Upper lobe of left lung (tissue), 6 donors: ENCODE measurements at regions not wholly inside any gene's neighbourhood (a gene's known extent, or its start where the extent isn't known, plus 50 kb on each side); places are given as distances from the start of the nearest gene placed in this dataset.

ENCODE experiments used
- ATAC-seq, 2 donors: fragments of 200-7000 bp; cut with Tn5 transposase; one replicate each; pipeline ENCODE4 v1.9.1; 2022; ENCODE audit warnings: mild to moderate bottlenecking in 2 of 2, moderate library complexity in 2 of 2; ENCODE audit not compliant: low FRiP score in 2 of 2
- DNase-seq, 2 donors: peaks; one replicate each; pipeline ENCODE4 v3.0.0-alpha.2; 2019 to 2020
- H3K27ac ChIP-seq, 4 donors: fragments of 200-600 bp; sonication (generic); one replicate each; pipeline ENCODE4 v1.5.1; 2016 to 2019
- H3K27me3 ChIP-seq, 4 donors: fragments of 200-600 bp; sonication (generic); one replicate each; pipeline ENCODE4 v1.5.1; 2017 to 2019
- H3K36me3 ChIP-seq, 4 donors: fragments of 200-600 bp; sonication (generic); one replicate each; pipeline ENCODE4 v1.5.1; 2016 to 2019
- H3K4me1 ChIP-seq, 4 donors: fragments of 200-600 bp; sonication (generic); one replicate each; pipeline ENCODE4 v1.5.1; 2018 to 2019
- H3K4me3 ChIP-seq, 4 donors: fragments of 200-600 bp; sonication (generic); one replicate each; pipeline ENCODE4 v1.5.1; 2017 to 2019; ENCODE audit warnings: mild to moderate bottlenecking in 2 of 4, moderate library complexity in 1 of 4
- H3K9me3 ChIP-seq, 4 donors: fragments of 200-600 bp; sonication (generic); one replicate each; pipeline ENCODE4 v1.5.1; 2018 to 2019
- CTCF ChIP-seq, 6 experiments: fragments of 450-650 bp in 4 of 6; fragments of 200-600 bp in 2 of 6; sonication (generic) in 2 of 6; IDR thresholded peaks; one replicate each; pipeline ENCODE4 v1.5.1; 2016 to 2019; ENCODE audit warnings: antibody characterized with exemption in 6 of 6
- EP300 ChIP-seq, 4 donors: sonication (generic); formaldehyde crosslinking; IDR thresholded peaks; one replicate each; pipeline ENCODE4 v1.5.1; 2017; ENCODE audit warnings: antibody characterized with exemption in 4 of 4, control low read depth in 2 of 4
- POLR2A ChIP-seq, 4 donors: fragments of 450-650 bp; IDR thresholded peaks; one replicate each; pipeline ENCODE4 v1.5.1; 2016 to 2017; ENCODE audit warnings: antibody characterized with exemption in 4 of 4, mild to moderate bottlenecking in 2 of 4
- POLR2AphosphoS5 ChIP-seq, 2 donors: sonication (generic); formaldehyde crosslinking; IDR thresholded peaks; one replicate each; pipeline ENCODE4 v1.5.1; 2017; ENCODE audit warnings: antibody characterized with exemption in 2 of 2
- WGBS, 2 donors: methylation state at CpG; one replicate each; pipeline ENCODE4 v1.1.5; 2017 to 2018; 5-methylcytosine and 5-hydroxymethylcytosine counted together
- donor health status: DM: no; HTN: no; CAD: no; lungs with moderate emphysema.
- donor health status: DM: no; HTN: yes; CAD: no; lungs with severe emphysema.

DNA sequence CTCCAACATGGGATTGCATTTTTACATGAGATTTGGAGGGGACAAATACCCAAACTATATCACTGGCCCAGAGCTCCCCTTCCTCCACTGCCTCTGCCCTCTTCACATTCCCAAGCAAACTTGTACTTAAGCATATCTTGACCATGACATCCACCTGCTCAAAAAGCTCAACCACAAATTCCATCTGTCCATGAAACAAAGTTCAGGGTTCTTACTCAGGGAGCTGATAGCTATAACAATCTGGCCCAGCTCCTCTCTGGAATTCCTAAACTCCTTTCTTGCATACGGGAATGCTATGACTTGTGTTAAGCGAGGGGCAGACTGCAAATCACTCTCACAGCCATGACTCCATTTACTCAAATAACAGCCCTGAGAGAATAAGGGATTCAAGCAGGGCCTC, 152.1 kb downstream of the GALC start:
- ATAC-seq: no peak
- Histone ChIP-seq H3K9me3 (no peaks in the 10 kb centered on the region), H3K4me3 (no peak overlapping the region), H3K27me3 (no peaks in the 10 kb centered on the region), H3K36me3 (no peaks in the 10 kb centered on the region), H3K27ac (no peak overlapping the region), H3K4me1 (no peaks in the 10 kb centered on the region)
- 88 to 97% methylated on average over 2 of the region's 2 CpGs for WGBS, 2 donors
- TF ChIP-seq CTCF (IDR thresholded peaks at IDR 0.05) (no peak), POLR2AphosphoS5 (IDR thresholded peaks at IDR 0.05) (no peak), EP300 (IDR thresholded peaks at IDR 0.05) (no peak), POLR2A (IDR thresholded peaks at IDR 0.05) (no peak)
- no peak for DNase-seq

- H3K4me1 ChIP-seq: no peaks in the 10 kb centered on the region
- H3K4me3 ChIP-seq: no peak overlapping the region
- DNase-seq (no peak), ATAC-seq (no peak)
- H3K27me3 ChIP-seq: no peaks in the 10 kb centered on the region
- no peaks in the 10 kb centered on the region for H3K36me3 ChIP-seq
- WGBS, 2 donors: 84 to 90% methylated on average over 2 of the region's 2 CpGs
- TF ChIP-seq POLR2AphosphoS5 (IDR thresholded peaks at IDR 0.05) (no peak), EP300 (IDR thresholded peaks at IDR 0.05) (no peak), CTCF (IDR thresholded peaks at IDR 0.05) (no peak), POLR2A (IDR thresholded peaks at IDR 0.05) (no peak)
- H3K27ac ChIP-seq: no peak overlapping the region
- H3K9me3 ChIP-seq: no peaks in the 10 kb centered on the region
These were observed 154.1 kb downstream of the GALC start for GRCh38 chr14:87838931-87839330.

DNA sequence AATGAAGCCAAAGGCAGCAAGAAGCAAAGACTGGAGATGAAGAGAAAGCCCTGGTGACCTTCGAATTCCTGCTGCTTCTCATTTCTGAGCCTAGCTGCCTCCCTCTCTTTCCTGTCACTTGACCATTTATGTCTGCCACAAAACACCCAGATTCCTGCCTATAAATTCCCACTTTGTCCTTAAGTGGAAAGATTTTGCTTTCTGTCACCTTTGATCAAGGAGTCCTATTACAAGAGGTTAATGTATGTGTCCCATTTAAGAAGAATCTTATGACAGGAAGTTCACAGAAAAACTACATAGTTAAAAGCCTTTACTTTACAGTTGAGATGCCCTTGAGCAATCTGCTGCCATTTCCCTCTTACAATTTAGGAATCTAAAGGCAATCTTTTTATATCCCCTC, 155.7 kb downstream of the GALC start:
- 77 to 86% methylated on average over 1 of the region's 1 CpG for WGBS, 2 donors
- Histone ChIP-seq H3K4me1 (no peaks in the 10 kb centered on the region), H3K36me3 (no peaks in the 10 kb centered on the region), H3K4me3 (no peak overlapping the region), H3K27me3 (no peaks in the 10 kb centered on the region), H3K9me3 (no peaks in the 10 kb centered on the region), H3K27ac (no peak overlapping the region)
- TF ChIP-seq CTCF (IDR thresholded peaks at IDR 0.05) (no peak), POLR2AphosphoS5 (IDR thresholded peaks at IDR 0.05) (no peak), POLR2A (IDR thresholded peaks at IDR 0.05) (no peak)
- no peak for DNase-seq
- no peak for ATAC-seq

GRCh38 chr14:87834594-87834993, 158.4 kb downstream of the GALC start:
- Histone ChIP-seq H3K9me3 (no peaks in the 10 kb centered on the region), H3K27ac (no peak overlapping the region), H3K4me1 (no peaks in the 10 kb centered on the region), H3K4me3 (no peak overlapping the region), H3K36me3 (no peaks in the 10 kb centered on the region), H3K27me3 (no peaks in the 10 kb centered on the region)
- ATAC-seq (no peak), DNase-seq (no peak)
- no peak for TF ChIP-seq EP300 (IDR thresholded peaks at IDR 0.05)
- no peak for TF ChIP-seq POLR2AphosphoS5 (IDR thresholded peaks at IDR 0.05)
- no peak for TF ChIP-seq POLR2A (IDR thresholded peaks at IDR 0.05)
- TF ChIP-seq CTCF (IDR thresholded peaks at IDR 0.05): no peak
- 33 to 61% methylated on average over 1 of the region's 1 CpG for WGBS, 2 donors

DNA sequence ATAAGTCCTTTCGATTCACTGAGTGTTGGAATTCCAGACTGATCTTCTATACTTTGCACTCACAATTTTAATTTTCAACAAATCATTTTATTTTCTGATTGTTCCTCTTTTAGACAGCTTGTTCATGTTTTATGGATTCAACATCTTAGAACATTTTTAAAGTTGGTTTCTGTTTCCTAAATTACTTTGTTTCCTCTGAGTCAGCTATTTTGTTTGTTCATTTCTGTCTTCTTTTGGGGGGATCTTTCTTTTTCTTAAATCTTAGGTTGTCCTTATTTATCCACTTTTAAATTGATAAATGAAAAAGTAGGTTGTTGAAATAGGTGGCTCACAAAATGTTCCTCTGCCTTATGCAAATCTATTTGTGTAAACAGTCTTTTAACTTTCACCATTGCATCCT, 160.0 kb downstream of the GALC start:
- H3K4me1 ChIP-seq: no peaks in the 10 kb centered on the region
- 41 to 94% methylated on average over 1 of the region's 1 CpG for WGBS, 2 donors
- no peaks in the 10 kb centered on the region for H3K36me3 ChIP-seq
- H3K27me3 ChIP-seq: no peaks in the 10 kb centered on the region
- no peak overlapping the region for H3K27ac ChIP-seq
- no peak for DNase-seq
- no peak for TF ChIP-seq EP300 (IDR thresholded peaks at IDR 0.05)
- no peak overlapping the region for H3K4me3 ChIP-seq
- H3K9me3 ChIP-seq: no peaks in the 10 kb centered on the region
- ATAC-seq: no peak
